Keratinocyte (primary cell): ENCODE measurements at regions not wholly inside any gene's neighbourhood (a gene's known extent, or its start where the extent isn't known, plus 50 kb on each side); places are given as distances from the start of the nearest gene placed in this dataset.

ENCODE experiments used
- DNase-seq: peaks from one replicate; pipeline ENCODE4 v3.0.0-alpha.2; 2011; ENCODE audit warnings: low read depth, missing footprints, low spot score
- FAIRE-seq: peaks from 2 replicates; lab custom pipeline; 2011; peaks lifted over from hg19 to GRCh38; lab: Jason Lieb, UNC
- H2AFZ ChIP-seq: 2 replicates; pipeline ENCODE4 v1.6.0; 2012; ENCODE audit warnings: low read length, control low read depth, inconsistent platforms; ENCODE audit not compliant: control insufficient read depth
- H3K27ac ChIP-seq: 2 replicates; pipeline ENCODE4 v1.5.1; 2011; ENCODE audit warnings: low read length; ENCODE audit not compliant: control insufficient read depth, insufficient read depth
- H3K27me3 ChIP-seq: 3 replicates; pipeline ENCODE4 v1.6.0; 2011; ENCODE audit warnings: low read length; ENCODE audit not compliant: control insufficient read depth, insufficient read depth; ENCODE audit errors: extremely low read depth
- H3K36me3 ChIP-seq, 2 experiments: 2 replicates in 1 of 2; 3 replicates in 1 of 2; pipeline ENCODE4 v1.5.1; 2011; ENCODE audit warnings: low read length in 2 of 2, mild to moderate bottlenecking in 1 of 2; ENCODE audit not compliant: control insufficient read depth in 2 of 2, insufficient read depth in 2 of 2; ENCODE audit errors: extremely low read depth in 1 of 2
- H3K4me1 ChIP-seq: 3 replicates; pipeline ENCODE4 v1.5.1; 2011; ENCODE audit warnings: low read length; ENCODE audit not compliant: control insufficient read depth, insufficient read depth; ENCODE audit errors: extremely low read depth
- H3K4me2 ChIP-seq: 3 replicates; pipeline ENCODE4 v1.6.0; 2011; ENCODE audit warnings: low read depth, low read length; ENCODE audit not compliant: control insufficient read depth, insufficient read depth; ENCODE audit errors: extremely low read depth
- H3K4me3 ChIP-seq, 3 experiments: fragments of 200-600 bp in 1 of 3; sonication (generic) in 1 of 3; 2 replicates in 2 of 3; 3 replicates in 1 of 3; pipeline ENCODE4 v1.5.1; 2011 to 2016; ENCODE audit warnings: low read length in 3 of 3, mild to moderate bottlenecking in 3 of 3, control low read depth in 2 of 3, inconsistent platforms in 1 of 3, low read depth in 1 of 3, mixed read lengths in 1 of 3, mixed run types in 1 of 3, moderate library complexity in 1 of 3; ENCODE audit not compliant: control insufficient read depth in 2 of 3, insufficient read depth in 2 of 3; ENCODE audit errors: extremely low read depth in 1 of 3
- H3K79me2 ChIP-seq: 2 replicates; pipeline ENCODE4 v1.6.0; 2012; ENCODE audit warnings: low read length; ENCODE audit not compliant: control insufficient read depth, insufficient read depth
- H3K9ac ChIP-seq: 3 replicates; pipeline ENCODE4 v1.6.0; 2011; ENCODE audit warnings: low read length; ENCODE audit not compliant: control insufficient read depth, insufficient read depth; ENCODE audit errors: extremely low read depth
- H3K9me1 ChIP-seq: 3 replicates; pipeline ENCODE4 v1.6.0; 2011; ENCODE audit warnings: low read length; ENCODE audit not compliant: control insufficient read depth, insufficient read depth; ENCODE audit errors: extremely low read depth
- H3K9me3 ChIP-seq: 2 replicates; pipeline ENCODE4 v1.5.1; 2012; ENCODE audit warnings: low read depth, low read length; ENCODE audit not compliant: control insufficient read depth
- H4K20me1 ChIP-seq: 3 replicates; pipeline ENCODE4 v1.6.0; 2011; ENCODE audit warnings: low read length; ENCODE audit not compliant: control insufficient read depth, insufficient read depth; ENCODE audit errors: extremely low read depth
- EZH2 ChIP-seq: IDR thresholded peaks from one replicate; pipeline ENCODE4 v1.6.1; 2012; ENCODE audit warnings: inconsistent platforms, mild to moderate bottlenecking, low read length, moderate library complexity
- dilution Hi-C: fragments of 300-500 bp; cut with MboI; formaldehyde crosslinking; loops from one replicate; pipeline ENCODE4 v1.7.0; 2020; ENCODE audit warnings: low sequenced_read_pairs; ENCODE audit not compliant: extremely low pct_ligation_motif_present
- TF ChIP-seq, protein P1 (sequence below), 3 experiments: IDR thresholded peaks in 1 of 3; conservative IDR thresholded peaks in 1 of 3; optimal IDR thresholded peaks in 1 of 3; 2 replicates in 2 of 3; 3 replicates in 1 of 3; pipeline versions ENCODE3 to v1.5.1; 2011; ENCODE audit warnings: low read length in 3 of 3, mild to moderate bottlenecking in 3 of 3, moderate library complexity in 2 of 3, control low read depth in 1 of 3, inconsistent platforms in 1 of 3; ENCODE audit not compliant: insufficient read depth in 2 of 3; ENCODE audit errors: extremely low read depth in 1 of 3

DNA sequence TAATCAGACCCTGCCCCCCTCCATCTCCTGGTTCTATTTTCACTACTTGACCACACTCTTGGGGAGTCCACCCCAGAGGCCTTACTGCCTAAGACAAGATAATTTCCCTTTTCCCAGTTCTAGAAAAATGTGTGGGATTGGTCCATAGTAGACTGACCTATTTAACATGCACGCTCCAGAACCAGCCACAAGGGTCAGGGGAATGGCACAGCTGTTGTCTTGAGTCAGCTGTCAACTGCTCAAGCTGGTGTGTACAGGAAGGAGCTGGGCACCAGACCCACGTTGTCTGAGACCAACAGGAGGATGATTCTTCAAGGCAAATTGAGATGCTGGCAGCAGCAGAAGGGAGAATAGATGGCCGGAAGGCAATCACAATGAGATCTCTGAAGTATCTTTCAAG is 280.5 kb downstream of the UQCRFS1 start:
- no peak overlapping the region for H2AFZ ChIP-seq
- dilution Hi-C loops = no loop called here
- H3K9me1 ChIP-seq = no peaks in the 10 kb centered on the region
- H3K27me3 ChIP-seq = no peaks in the 10 kb centered on the region
- H4K20me1 ChIP-seq = no peaks in the 10 kb centered on the region
- H3K4me1 ChIP-seq = no peaks in the 10 kb centered on the region
- TF ChIP-seq EZH2 = no peak
- TF ChIP-seq, protein P1, sequence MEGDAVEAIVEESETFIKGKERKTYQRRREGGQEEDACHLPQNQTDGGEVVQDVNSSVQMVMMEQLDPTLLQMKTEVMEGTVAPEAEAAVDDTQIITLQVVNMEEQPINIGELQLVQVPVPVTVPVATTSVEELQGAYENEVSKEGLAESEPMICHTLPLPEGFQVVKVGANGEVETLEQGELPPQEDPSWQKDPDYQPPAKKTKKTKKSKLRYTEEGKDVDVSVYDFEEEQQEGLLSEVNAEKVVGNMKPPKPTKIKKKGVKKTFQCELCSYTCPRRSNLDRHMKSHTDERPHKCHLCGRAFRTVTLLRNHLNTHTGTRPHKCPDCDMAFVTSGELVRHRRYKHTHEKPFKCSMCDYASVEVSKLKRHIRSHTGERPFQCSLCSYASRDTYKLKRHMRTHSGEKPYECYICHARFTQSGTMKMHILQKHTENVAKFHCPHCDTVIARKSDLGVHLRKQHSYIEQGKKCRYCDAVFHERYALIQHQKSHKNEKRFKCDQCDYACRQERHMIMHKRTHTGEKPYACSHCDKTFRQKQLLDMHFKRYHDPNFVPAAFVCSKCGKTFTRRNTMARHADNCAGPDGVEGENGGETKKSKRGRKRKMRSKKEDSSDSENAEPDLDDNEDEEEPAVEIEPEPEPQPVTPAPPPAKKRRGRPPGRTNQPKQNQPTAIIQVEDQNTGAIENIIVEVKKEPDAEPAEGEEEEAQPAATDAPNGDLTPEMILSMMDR (optimal IDR thresholded peaks at IDR 0.05 in 1 of 3, IDR thresholded peaks at IDR 0.05 in 1 of 3, conservative IDR thresholded peaks at IDR 0.05 in 1 of 3; ENCODE audit: extremely low read depth in 1 of 3, insufficient read depth in 2 of 3, low read length in 3 of 3) = no peak
- DNase-seq (no peak), FAIRE-seq (no peak)
- no peaks in the 10 kb centered on the region for H3K36me3 ChIP-seq
- no peak overlapping the region for H3K27ac ChIP-seq
- H3K79me2 ChIP-seq = no peaks in the 10 kb centered on the region
- no peak overlapping the region for H3K4me3 ChIP-seq
- peaks cover 4% of the 10 kb centered on the region for H3K9me3 ChIP-seq
- H3K9ac ChIP-seq = no peak overlapping the region
- no peak overlapping the region for H3K4me2 ChIP-seq

DNA sequence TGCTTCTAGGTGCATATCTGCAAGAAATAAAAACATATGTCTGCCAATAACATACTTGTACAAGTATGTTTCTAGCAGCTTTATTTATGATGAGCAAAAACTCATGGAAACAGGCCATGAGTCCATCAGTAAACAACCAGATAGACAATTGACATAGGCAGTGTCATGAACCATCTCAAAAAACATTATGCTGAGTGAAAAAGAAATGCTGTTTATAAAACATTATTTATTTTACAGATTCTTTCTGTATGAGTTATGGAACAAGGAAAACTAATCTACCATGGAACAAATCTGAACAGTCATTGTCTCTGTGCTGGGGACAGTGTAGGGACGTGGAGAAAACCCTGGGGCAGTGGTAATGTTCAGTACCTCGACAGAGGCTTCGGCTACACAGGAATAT is 283.9 kb downstream of the UQCRFS1 start:
- Histone ChIP-seq H3K9me1 (no peaks in the 10 kb centered on the region), H3K36me3 (no peaks in the 10 kb centered on the region), H3K4me2 (no peak overlapping the region), H3K27me3 (no peaks in the 10 kb centered on the region), H3K4me1 (no peaks in the 10 kb centered on the region), H3K79me2 (no peaks in the 10 kb centered on the region), H3K4me3 (no peak overlapping the region), H3K9ac (no peak overlapping the region), H4K20me1 (no peaks in the 10 kb centered on the region), H3K9me3 (peaks cover 4% of the 10 kb centered on the region), H2AFZ (no peak overlapping the region), H3K27ac (no peak overlapping the region)
- no peak for FAIRE-seq
- no peak for DNase-seq
- TF ChIP-seq, protein P1 (optimal IDR thresholded peaks at IDR 0.05 in 1 of 3, IDR thresholded peaks at IDR 0.05 in 1 of 3, conservative IDR thresholded peaks at IDR 0.05 in 1 of 3; ENCODE audit: extremely low read depth in 1 of 3, insufficient read depth in 2 of 3, low read length in 3 of 3) = no peak
- TF ChIP-seq EZH2 = no peak
- dilution Hi-C loops = no loop called here
